DMS53 (cell line): ENCODE measurements at regions not wholly inside any gene's neighbourhood (a gene's known extent, or its start where the extent isn't known, plus 50 kb on each side); places are given as distances from the start of the nearest gene placed in this dataset.
"Not testable (repeated sequence)": the region's sequence is repeated elsewhere in the genome, so short reads cannot be mapped to it uniquely, and the experiment has no call there.

Experiments
- DNase-seq: peaks from one replicate; lab custom pipeline; 2025; lab: John Stamatoyannopoulos, UW

DNA sequence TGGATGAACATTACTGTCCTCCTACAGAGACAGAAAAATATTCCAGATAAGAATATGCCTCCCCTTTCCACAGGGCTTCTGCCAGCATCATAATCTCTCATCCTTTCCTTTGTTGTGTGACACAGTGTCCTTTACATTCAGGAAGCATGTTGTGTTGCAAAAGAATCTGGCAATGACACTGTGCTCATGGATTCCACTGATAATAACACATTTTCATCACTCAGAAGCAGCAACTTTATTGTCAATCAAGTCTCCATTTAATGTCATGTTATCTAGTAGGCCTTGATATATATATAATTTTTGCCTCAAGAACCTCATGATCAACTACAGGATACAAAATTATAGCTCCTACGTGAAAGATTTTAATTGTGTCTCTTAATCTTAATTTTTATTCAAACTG, 833.9 kb downstream of the FSTL5 start:
- DNase-seq, result no peak

- DNase-seq, result no peak
These were observed 842.1 kb downstream of the FSTL5 start for GRCh38 chr4:161321706-161322105.

GRCh38 chr4:161320377-161320776, 843.4 kb downstream of the FSTL5 start:
- DNase-seq, result peak; percentile 78

DNA sequence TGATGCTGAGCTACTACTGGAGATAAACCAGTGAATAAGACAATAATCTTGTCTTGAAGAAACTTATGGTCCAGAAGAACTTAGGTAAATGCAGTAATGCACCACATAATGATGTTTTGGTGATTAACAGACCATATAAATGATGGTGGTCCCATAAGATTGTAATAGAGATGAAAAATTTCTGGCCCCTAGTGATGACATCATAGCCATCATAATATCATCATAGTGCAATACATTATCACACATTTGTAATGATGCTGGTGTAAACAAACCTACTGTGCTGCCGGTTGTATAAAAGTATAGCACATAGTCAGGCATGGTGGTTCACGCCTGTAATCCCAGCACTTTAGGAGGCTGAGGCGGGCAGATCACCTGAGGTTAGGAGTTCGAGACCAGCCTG, 846.8 kb downstream of the FSTL5 start:
- DNase-seq, result no peak

- no peak for DNase-seq
These were observed 849.4 kb downstream of the FSTL5 start for GRCh38 chr4:161314371-161314770.

DNA sequence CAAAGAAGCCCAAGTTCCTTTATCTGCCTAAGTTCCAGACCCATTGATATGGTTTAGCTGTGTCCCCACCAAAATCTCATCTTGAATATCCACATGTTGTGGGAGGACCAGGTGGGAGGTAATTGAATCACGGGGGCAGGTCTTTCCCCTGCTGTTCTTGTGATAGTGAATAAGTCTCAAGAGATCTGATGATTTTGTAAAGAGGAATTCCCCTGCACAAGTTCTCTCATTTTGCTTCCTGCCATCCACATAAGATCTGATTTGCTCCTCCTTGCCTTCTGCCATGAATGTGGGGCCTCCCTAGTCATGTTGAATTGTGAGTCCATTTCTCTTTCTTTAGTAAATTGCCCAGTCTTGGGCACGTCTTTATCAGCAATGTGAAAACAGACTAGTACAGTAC, 860.2 kb downstream of the FSTL5 start:
- DNase-seq, result no peak

GRCh38 chr4:161291222-161291621, 872.6 kb downstream of the FSTL5 start:
- peak; percentile 7 for DNase-seq

DNA sequence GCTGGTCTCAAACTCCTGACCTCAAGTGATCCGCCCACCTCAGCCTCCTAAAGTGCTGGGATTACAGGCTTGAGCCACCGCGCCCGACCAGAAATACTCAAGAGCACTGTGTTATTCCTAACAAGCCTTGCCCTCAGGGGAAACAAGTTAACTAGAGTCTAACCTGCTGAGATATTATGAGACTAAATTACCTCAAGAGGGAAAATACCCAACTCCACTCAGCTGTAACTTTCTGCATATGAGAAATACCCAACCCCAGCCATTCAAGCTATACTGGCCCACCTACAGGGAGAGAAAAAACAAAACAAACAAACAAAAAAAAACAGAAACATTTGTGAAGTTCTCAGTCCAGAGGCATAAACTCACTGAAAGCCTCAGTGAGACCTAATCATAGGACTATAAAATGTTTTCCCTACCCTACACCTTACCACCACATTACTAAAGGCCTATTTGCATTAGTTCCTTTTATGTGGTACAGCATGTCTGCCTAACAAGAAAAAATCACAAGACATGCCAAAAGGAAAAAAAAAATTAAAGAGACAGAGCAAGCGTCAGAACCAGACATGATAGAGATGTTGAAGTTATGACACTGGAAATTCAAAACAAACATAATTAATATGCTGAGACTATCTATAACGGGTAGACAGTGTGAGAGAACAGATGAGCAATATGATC, 876.0 kb downstream of the FSTL5 start:
- DNase-seq, result no peak

DNA sequence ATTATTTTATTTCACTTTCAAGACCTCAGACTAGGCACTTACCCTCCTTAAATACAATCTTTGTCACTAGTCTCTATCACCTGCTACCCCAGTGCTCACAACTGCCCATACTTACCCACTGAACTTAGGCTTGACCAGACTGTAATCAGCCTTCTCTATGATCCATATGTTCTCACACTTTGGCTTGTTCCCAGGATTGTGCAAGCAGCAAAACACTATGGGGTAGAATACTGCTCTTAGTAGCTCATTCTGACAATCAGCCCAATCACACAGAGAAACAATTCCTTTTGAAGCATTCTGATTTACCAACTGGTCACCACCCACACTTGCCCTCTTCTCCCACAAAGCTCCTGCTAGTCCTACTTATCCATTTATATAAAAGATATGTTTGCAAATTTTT, 878.3 kb downstream of the FSTL5 start:
- peak; percentile 18 for DNase-seq

DNA sequence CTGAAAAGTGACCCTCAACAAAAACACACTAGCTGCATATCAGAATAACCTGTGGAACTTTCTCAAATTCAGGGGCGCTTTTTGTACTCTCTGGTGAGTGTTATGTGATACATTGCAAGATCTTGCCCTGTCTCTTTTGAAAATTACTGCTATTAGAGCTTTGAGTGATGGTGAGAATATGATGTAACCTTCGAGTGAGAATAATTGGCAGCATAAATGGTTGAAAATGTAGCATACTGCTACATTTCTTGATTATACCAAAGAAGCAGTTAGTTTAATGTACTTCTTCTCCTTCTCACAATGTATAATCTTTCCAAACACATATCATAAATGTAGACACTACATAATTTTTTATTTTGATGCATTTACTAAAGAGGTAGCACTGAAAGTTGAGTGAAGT, 882.9 kb downstream of the FSTL5 start:
- DNase-seq, result no peak

- DNase-seq, result no peak
These were observed 884.7 kb downstream of the FSTL5 start for GRCh38 chr4:161279095-161279494.

GRCh38 chr4:161277150-161277787, 886.5 kb downstream of the FSTL5 start:
- DNase-seq, result not testable (repeated sequence)

DNA sequence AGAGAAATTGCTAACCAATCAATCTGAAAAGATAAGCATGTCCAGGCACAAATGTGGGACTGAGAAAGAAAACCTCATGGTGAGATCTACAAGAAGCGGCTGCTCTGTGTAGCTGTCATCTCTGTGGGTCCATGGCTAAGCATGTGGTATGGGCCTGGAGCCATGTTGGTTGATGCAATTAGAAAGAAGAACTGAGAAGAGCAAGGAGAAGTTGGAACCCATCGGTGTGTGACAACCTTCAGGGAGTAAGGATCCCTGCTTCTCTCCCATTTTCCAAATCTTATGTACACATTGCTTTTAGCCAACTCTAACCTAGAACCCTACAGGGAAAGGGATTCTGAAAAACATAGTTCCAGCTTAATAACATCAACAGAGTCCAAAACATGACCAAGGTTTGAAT, 890.2 kb downstream of the FSTL5 start:
- no peak for DNase-seq

- no peak for DNase-seq
These were observed 903.0 kb downstream of the FSTL5 start for GRCh38 chr4:161260819-161261218.

- DNase-seq, result peak; percentile 64
These were observed 907.1 kb downstream of the FSTL5 start for GRCh38 chr4:161256716-161257115.

DNA sequence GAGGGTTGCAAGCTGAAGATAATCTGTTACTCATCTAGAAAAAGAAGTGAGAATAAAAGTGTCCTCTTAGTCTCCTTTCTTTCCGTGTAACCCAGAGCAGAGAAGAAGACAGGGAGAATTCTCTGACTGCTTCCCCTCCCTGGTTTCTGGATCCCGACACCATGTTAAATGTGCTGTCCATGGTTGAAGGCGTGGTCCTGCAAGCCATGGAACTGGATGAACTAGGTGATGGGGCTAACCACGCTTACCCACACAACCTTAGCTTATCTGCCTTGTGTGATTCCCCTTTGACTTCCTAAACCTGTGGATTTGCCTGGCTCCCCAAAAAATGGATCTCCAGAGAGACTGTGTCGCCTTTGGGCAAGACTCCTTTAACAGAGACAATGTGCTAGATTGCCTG, 907.6 kb downstream of the FSTL5 start:
- DNase-seq, result peak; percentile 7

GRCh38 chr4:161254375-161254774, 909.4 kb downstream of the FSTL5 start:
- DNase-seq, result peak; percentile 22

DNA sequence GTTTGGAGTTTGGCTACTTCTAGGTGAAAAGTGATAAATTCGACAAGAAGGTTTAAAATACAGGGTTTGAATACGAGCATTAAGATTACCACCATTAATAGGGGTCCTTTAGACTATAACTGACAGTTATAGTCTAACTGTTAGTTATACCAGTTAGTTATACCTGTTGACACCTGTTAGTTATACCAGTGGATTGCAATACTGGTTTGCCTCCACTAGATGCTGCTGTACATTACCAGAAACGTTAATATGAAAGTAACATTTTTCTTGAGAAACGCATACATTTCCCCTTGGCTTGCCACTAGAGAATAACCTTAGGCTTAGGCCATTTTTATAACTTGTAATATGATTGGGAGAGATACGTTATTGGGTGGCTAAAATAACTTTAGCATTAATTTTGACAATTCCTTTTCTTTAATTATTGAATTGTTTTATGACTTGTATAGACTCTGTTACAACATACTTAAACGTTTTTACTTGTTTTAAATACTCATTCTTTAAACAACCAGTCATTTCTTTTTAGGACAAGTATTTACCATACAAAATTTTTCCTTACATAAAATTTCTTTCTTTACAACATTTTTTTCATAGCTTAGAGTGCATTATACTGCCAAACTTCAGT, 911.2 kb downstream of the FSTL5 start:
- peak; percentile 70 for DNase-seq

GRCh38 chr4:161249779-161250440, 913.9 kb downstream of the FSTL5 start:
- DNase-seq, result no peak

DNA sequence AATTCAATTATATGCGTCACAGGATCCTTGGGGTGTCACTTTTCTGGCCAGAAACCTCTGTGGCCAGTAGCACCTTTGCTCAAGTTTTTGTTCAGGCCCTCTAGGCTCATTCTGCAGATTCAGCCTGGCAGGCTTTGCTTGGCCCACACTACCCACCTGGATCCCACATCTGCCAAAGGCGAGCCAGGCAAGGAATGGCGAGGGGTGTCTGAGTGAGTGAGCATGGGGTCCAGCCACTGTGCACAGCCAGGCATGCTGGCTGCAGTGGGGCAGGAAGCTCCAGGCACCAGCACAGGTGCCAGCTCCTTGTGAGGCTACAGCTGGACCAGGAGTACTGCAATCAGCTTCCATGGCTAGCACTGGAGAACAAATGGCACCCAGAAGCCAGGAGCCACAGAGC, 914.9 kb downstream of the FSTL5 start:
- no peak for DNase-seq

- no peak for DNase-seq
These were observed 916.0 kb downstream of the FSTL5 start for GRCh38 chr4:161247831-161248230.

DNA sequence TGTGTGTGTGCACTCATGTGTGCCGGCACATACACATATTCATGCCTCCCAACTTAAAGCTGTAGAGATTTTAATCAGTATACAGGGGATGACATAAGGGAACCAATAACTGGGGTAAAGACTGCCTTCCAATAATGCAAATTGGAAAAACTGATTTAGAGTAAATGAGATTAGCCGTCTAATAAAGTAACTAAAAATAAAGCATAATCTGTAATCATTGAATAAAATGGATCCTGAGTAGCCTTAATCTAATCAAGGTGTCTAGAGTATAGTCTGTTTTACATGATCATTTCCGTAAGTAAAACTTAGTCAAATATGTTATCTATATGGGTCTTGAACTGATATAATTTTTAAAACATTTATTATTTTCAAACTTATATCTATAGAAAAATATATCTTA, 925.8 kb downstream of the FSTL5 start:
- DNase-seq, result no peak

DNA sequence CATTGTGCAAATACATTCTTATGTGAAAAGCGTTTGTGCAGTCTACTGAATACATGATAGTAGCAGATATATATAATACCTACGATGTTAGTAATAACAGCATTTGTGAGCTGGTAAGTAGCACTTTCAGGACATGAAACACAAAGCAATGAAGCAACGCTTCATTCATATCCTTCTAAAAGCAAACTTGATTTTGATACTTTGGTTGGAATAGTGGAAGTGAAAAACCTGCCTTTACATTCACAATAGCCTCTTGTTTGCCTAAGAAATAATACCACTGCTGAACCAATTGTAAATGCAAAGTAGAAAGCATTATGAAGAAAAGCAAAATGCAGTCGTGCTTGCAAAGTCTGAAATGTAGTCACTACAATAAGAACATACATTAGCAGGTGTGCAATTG, 926.3 kb downstream of the FSTL5 start:
- no peak for DNase-seq
